Esophagus (tissue), 2 donors: ENCODE measurements at regions not wholly inside any gene's neighbourhood (a gene's known extent, or its start where the extent isn't known, plus 50 kb on each side); places are given as distances from the start of the nearest gene placed in this dataset.

Experiments used
- H3K27ac ChIP-seq, 2 donors: one replicate each; pipeline ENCODE4 v1.5.1; 2013; ENCODE audit warnings: low read depth in 2 of 2, mild to moderate bottlenecking in 2 of 2, inconsistent platforms in 1 of 2, low read length in 1 of 2, moderate library complexity in 1 of 2
- H3K27me3 ChIP-seq, 2 donors: one replicate each; pipeline ENCODE4 v1.6.1; 2013; ENCODE audit warnings: low read length in 2 of 2, control low read depth in 1 of 2, mild to moderate bottlenecking in 1 of 2; ENCODE audit not compliant: insufficient read depth in 2 of 2, control insufficient read depth in 1 of 2
- H3K36me3 ChIP-seq, 2 donors: one replicate each; pipeline ENCODE4 v1.6.1; 2013; ENCODE audit warnings: low read length in 1 of 2; ENCODE audit not compliant: control insufficient read depth in 2 of 2, insufficient read depth in 2 of 2
- H3K4me1 ChIP-seq, 2 donors: one replicate each; pipeline ENCODE4 v1.6.1; 2013; ENCODE audit warnings: low read length in 1 of 2; ENCODE audit not compliant: control insufficient read depth in 2 of 2, insufficient read depth in 2 of 2
- H3K4me3 ChIP-seq, 2 donors: one replicate each; pipeline ENCODE4 v1.5.1; 2013; ENCODE audit warnings: low read length in 2 of 2, mild to moderate bottlenecking in 2 of 2, low read depth in 1 of 2, moderate library complexity in 1 of 2
- H3K9me3 ChIP-seq, 2 donors: one replicate each; pipeline ENCODE4 v1.6.1; 2013; ENCODE audit warnings: mild to moderate bottlenecking in 2 of 2, low read depth in 1 of 2, low read length in 1 of 2, moderate library complexity in 1 of 2; ENCODE audit not compliant: control insufficient read depth in 2 of 2, insufficient read depth in 1 of 2
- WGBS, 2 donors: extraction: QIAGEN DNeasy Blood & Tissue Kit; methylation state at CpG; one replicate each; pipeline ENCODE4 v1.1.7; 2013; 5-methylcytosine and 5-hydroxymethylcytosine counted together
- donor health status: healthy with polysubstance abuse.
- donor health status: Bipolar disorder and iron deficiency.

DNA sequence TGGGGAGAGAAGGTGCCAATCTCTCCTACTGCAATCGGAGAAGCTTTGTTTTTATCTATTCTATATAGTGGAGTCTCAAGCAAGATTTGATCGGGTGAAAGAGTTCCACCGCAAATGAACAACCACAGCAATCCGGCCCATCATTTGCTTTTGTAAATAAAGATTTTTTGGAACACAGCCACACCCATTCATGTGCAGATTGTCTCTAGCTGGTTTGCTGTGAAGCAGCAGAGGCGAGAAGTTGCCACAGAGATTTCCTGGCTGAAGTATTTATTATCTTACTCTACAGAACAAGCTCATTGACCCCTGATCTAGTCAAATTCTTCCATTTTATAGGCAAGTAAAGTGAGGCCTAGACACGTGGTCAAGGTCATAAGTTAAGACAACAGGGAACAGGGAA is 195.5 kb upstream of the TNRC6C start:
- no peak overlapping the region for H3K4me3 ChIP-seq
- WGBS, 2 donors = 60 to 71% methylated on average over 6 of the region's 6 CpGs
- H3K27ac ChIP-seq = no peak overlapping the region
- H3K36me3 ChIP-seq = no peaks in the 10 kb centered on the region
- no peaks in the 10 kb centered on the region for H3K27me3 ChIP-seq
- no peaks in the 10 kb centered on the region for H3K9me3 ChIP-seq
- H3K4me1 ChIP-seq = no peaks in the 10 kb centered on the region

- Histone ChIP-seq H3K27me3 (no peaks in the 10 kb centered on the region), H3K9me3 (no peaks in the 10 kb centered on the region), H3K27ac (no peak overlapping the region), H3K36me3 (no peaks in the 10 kb centered on the region), H3K4me1 (no peaks in the 10 kb centered on the region), H3K4me3 (no peak overlapping the region)
- WGBS, 2 donors = 51 to 73% methylated on average over 5 of the region's 5 CpGs
Measured at GRCh38 chr17:77763575-77763974, 194.9 kb upstream of the TNRC6C start.

DNA sequence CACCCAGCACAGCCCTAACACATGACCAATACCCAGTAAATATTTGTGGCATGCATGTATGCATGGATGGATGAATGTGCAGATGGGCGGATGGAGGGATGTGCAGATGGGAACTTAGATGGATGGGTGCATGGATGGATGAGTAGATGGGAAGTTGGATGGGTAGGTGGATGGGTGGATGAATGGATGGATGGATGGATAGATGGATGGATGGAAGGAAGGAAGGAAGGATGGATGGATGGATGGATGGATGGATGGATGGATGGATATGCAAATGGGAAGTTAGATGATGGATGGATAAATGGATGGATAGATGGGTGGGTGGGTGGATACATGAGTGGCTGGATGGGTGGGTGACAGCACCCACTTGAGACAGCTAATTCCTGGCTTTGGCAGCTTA is 193.2 kb upstream of the TNRC6C start:
- Histone ChIP-seq H3K27me3 (no peaks in the 10 kb centered on the region), H3K4me3 (no peak overlapping the region), H3K36me3 (no peaks in the 10 kb centered on the region), H3K9me3 (no peaks in the 10 kb centered on the region), H3K27ac (no peak overlapping the region), H3K4me1 (no peaks in the 10 kb centered on the region)
- 96 to 97% methylated on average over 1 of the region's 1 CpG for WGBS, 2 donors

DNA sequence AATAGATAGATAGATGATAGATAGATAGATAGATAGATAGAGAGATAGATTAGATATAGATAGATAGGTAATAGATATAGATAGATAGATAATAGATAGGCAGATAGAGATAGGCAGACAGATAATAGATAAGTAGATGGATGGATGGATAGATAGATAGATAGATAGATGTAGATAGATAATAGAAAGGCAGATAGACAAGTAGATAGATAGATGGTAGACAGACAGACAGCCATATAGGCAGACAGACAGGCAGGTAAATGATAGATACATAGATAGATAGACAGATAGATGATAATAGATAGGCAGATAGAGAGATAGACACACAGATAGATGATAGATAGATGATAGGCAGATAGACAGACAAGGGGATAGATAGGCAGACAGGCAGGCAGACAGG is 191.4 kb upstream of the TNRC6C start:
- Histone ChIP-seq H3K9me3 (no peaks in the 10 kb centered on the region), H3K27me3 (no peaks in the 10 kb centered on the region), H3K4me3 (no peak overlapping the region), H3K4me1 (no peaks in the 10 kb centered on the region), H3K36me3 (no peaks in the 10 kb centered on the region), H3K27ac (no peak overlapping the region)

GRCh38 chr17:77768248-77768852 is 190.2 kb upstream of the TNRC6C start:
- Histone ChIP-seq H3K27ac (no peak overlapping the region), H3K4me1 (no peaks in the 10 kb centered on the region), H3K9me3 (no peaks in the 10 kb centered on the region), H3K4me3 (no peak overlapping the region), H3K36me3 (no peaks in the 10 kb centered on the region), H3K27me3 (no peaks in the 10 kb centered on the region)
- WGBS, 2 donors = 34 to 38% methylated on average over 14 of the region's 14 CpGs

DNA sequence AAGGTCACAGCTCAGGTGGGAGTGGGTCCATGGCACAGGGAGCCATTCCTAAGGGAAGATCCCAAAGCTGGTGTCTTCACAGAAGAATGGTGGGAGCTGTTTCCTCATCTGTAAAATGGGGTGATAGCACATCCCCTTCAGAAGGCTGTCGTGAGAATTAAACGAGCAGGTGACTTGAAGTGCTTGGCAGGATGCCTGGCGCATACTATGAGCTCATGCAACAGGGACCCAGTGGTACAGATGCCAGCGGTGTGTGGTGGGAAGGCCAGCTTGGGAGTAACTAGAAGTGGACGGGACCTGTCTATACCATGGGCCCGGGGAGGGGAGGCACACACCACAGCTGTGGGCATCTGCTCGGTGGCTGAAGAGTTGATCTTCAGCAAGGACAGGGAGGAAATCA is 189.3 kb upstream of the TNRC6C start:
- 67 to 68% methylated on average over 7 of the region's 7 CpGs for WGBS, 2 donors
- Histone ChIP-seq H3K4me1 (no peaks in the 10 kb centered on the region), H3K36me3 (no peaks in the 10 kb centered on the region), H3K27ac (no peak overlapping the region), H3K27me3 (no peaks in the 10 kb centered on the region), H3K9me3 (no peaks in the 10 kb centered on the region), H3K4me3 (no peak overlapping the region)

DNA sequence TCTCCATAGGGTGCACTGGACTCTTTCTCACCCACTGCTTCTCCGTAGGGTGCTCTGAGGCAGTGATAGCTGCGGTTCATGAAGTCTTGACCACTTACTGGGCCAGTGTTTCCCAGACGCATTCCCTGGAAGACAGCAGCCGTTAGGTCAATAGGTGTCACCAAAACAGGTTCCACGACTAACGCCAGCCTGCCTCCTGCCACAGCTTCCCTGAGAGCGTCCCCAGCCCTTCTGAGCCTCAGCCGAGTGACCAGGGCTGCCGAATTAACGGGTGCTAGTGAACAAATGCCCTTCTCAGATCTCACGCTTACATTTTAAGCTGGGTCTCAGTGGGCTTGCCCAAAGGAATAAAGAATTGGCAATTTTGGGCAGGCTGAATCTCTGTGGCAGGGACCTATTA is 188.7 kb upstream of the TNRC6C start:
- WGBS, 2 donors = 68 to 81% methylated on average over 11 of the region's 11 CpGs
- H3K36me3 ChIP-seq = no peaks in the 10 kb centered on the region
- no peak overlapping the region for H3K27ac ChIP-seq
- no peaks in the 10 kb centered on the region for H3K27me3 ChIP-seq
- H3K9me3 ChIP-seq = no peaks in the 10 kb centered on the region
- H3K4me3 ChIP-seq = no peak overlapping the region
- H3K4me1 ChIP-seq = no peaks in the 10 kb centered on the region

GRCh38 chr17:77770331-77771105 is 188.0 kb upstream of the TNRC6C start:
- Histone ChIP-seq H3K27ac (no peak overlapping the region), H3K27me3 (no peaks in the 10 kb centered on the region), H3K36me3 (no peaks in the 10 kb centered on the region), H3K9me3 (no peaks in the 10 kb centered on the region), H3K4me1 (no peaks in the 10 kb centered on the region), H3K4me3 (no peak overlapping the region)
- 75 to 78% methylated on average over 17 of the region's 17 CpGs for WGBS, 2 donors

- H3K27me3 ChIP-seq = no peaks in the 10 kb centered on the region
- no peaks in the 10 kb centered on the region for H3K9me3 ChIP-seq
- no peaks in the 10 kb centered on the region for H3K4me1 ChIP-seq
- H3K27ac ChIP-seq = no peak overlapping the region
- no peak overlapping the region for H3K4me3 ChIP-seq
- 78 to 93% methylated on average over 14 of the region's 14 CpGs for WGBS, 2 donors
- no peaks in the 10 kb centered on the region for H3K36me3 ChIP-seq
Measured at GRCh38 chr17:77771145-77771544, 187.4 kb upstream of the TNRC6C start.

DNA sequence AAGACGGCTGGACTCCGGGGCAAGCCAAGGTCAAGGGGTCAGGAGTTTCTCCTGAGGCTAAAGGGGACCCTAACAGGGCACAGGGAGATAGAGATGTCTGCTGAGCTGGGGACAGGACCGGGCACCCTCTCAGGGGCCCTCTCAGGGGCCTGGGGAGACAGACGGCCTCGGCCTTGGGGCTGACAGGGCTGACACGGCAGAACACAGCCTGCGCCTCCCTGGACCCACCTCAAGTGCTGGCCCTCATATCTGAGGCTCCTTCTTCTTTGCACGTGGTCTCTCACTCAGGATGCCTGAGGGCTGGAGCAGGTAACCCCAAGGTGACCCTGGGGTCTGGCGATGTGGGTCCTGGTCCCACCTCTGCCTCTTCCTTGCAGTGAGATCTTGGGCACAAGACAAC is 186.9 kb upstream of the TNRC6C start:
- H3K27me3 ChIP-seq = no peaks in the 10 kb centered on the region
- no peak overlapping the region for H3K4me3 ChIP-seq
- no peak overlapping the region for H3K27ac ChIP-seq
- H3K36me3 ChIP-seq = no peaks in the 10 kb centered on the region
- no peaks in the 10 kb centered on the region for H3K4me1 ChIP-seq
- no peaks in the 10 kb centered on the region for H3K9me3 ChIP-seq
- 83 to 89% methylated on average over 9 of the region's 9 CpGs for WGBS, 2 donors
